PC-3 (cell line): ENCODE measurements at regions not wholly inside any gene's neighbourhood (a gene's known extent, or its start where the extent isn't known, plus 50 kb on each side); places are given as distances from the start of the nearest gene placed in this dataset.

ENCODE experiments used
- ATAC-seq: fragments of 200-7000 bp; cut with Tn5 transposase; 2 replicates; pipeline ENCODE4 v1.9.1; 2020; ENCODE audit warnings: mild to moderate bottlenecking, moderate library complexity
- BruUV-seq: library from RNA; stranded (reverse); fragments of 400-500 nt; replicated peaks from 2 replicates; lab custom pipeline; 2021; lab: Mats Ljungman, UMichigan
- CTCF ChIA-PET: fragments of 300-600 bp; sonication (Branson Sonifier 250); formaldehyde crosslinking; loops from one replicate; lab custom pipeline; 2022; ENCODE audit warnings: antibody characterized with exemption; lab: Charles Lee
- POLR2A ChIA-PET: fragments of 300-600 bp; sonication (Branson Sonifier 250); formaldehyde crosslinking; loops from one replicate; lab custom pipeline; 2022; ENCODE audit warnings: antibody characterized with exemption; ENCODE audit not compliant: unreplicated experiment; lab: Charles Lee
- DNase-seq: peaks from one replicate; pipeline ENCODE4 v3.0.0-alpha.2; 2015
- H2AFZ ChIP-seq: fragments of 300-600 bp; sonication (generic); 2 replicates; pipeline ENCODE4 v1.6.0; 2016; ENCODE audit warnings: antibody characterized with exemption, low read length
- H3F3A ChIP-seq: fragments of 300-600 bp; sonication (generic); one replicate; pipeline ENCODE4 v1.6.0; 2017; ENCODE audit warnings: antibody characterized with exemption, low read length, control low read depth, mild to moderate bottlenecking; ENCODE audit not compliant: unreplicated experiment
- H3K27ac ChIP-seq: fragments of 300-600 bp; sonication (generic); 2 replicates; pipeline ENCODE4 v1.5.1; 2016; ENCODE audit warnings: mild to moderate bottlenecking, low read length
- H3K27me3 ChIP-seq: fragments of 300-600 bp; sonication (generic); 2 replicates; pipeline ENCODE4 v1.6.1; 2016; ENCODE audit warnings: low read length, mixed read lengths
- H3K36me3 ChIP-seq: fragments of 300-600 bp; sonication (generic); 2 replicates; pipeline ENCODE4 v1.6.1; 2016; ENCODE audit warnings: low read depth, mixed run types, low read length, mixed read lengths
- H3K4me1 ChIP-seq: fragments of 300-600 bp; sonication (generic); 2 replicates; pipeline ENCODE4 v1.5.1; 2016; ENCODE audit warnings: low read length; ENCODE audit not compliant: insufficient read depth
- H3K4me2 ChIP-seq: fragments of 300-600 bp; sonication (generic); 2 replicates; pipeline ENCODE4 v1.6.0; 2016; ENCODE audit warnings: low read length
- H3K4me3 ChIP-seq: fragments of 300-600 bp; sonication (generic); 2 replicates; pipeline ENCODE4 v1.5.1; 2016; ENCODE audit warnings: mild to moderate bottlenecking, low read length, mixed read lengths
- H3K79me2 ChIP-seq: fragments of 300-600 bp; sonication (generic); 2 replicates; pipeline ENCODE4 v1.6.1; 2017; ENCODE audit warnings: low read length, mixed read lengths
- H3K9ac ChIP-seq: fragments of 300-600 bp; sonication (generic); 2 replicates; pipeline ENCODE4 v1.6.0; 2016; ENCODE audit warnings: mild to moderate bottlenecking, low read length
- H3K9me2 ChIP-seq: fragments of 300-600 bp; sonication (generic); replicated peaks from 2 replicates; pipeline ENCODE4 v1.6.1; 2016; ENCODE audit warnings: mixed run types, low read length, mixed read lengths
- H3K9me3 ChIP-seq: fragments of 300-600 bp; sonication (generic); 2 replicates; pipeline ENCODE4 v1.6.1; 2016; ENCODE audit warnings: low read length, mixed read lengths
- H4K20me1 ChIP-seq: fragments of 300-600 bp; sonication (generic); 2 replicates; pipeline ENCODE4 v1.6.1; 2016; ENCODE audit warnings: low read length, mixed read lengths
- EZH2 ChIP-seq: fragments of 300-600 bp; sonication (generic); IDR thresholded peaks from one replicate; pipeline ENCODE4 v1.6.1; 2017; ENCODE audit warnings: antibody characterized with exemption, mild to moderate bottlenecking, low read length; ENCODE audit not compliant: unreplicated experiment
- EZH2phosphoT487 ChIP-seq: fragments of 300-600 bp; sonication (generic); IDR thresholded peaks from 2 replicates; pipeline ENCODE4 v1.6.1; 2018; ENCODE audit warnings: mild to moderate bottlenecking, antibody characterized with exemption, low read length, borderline replicate concordance
- intact Hi-C: fragments of 100-400 bp; cut with micrococcal nuclease; formaldehyde crosslinking; loops from 2 replicates; pipeline ENCODE4 v1.9.0; 2023
- TF ChIP-seq, protein P1 (sequence below): fragments of 300-600 bp; sonication (generic); conservative IDR thresholded peaks from 2 replicates; pipeline ENCODE4 v1.5.1; 2017; ENCODE audit warnings: antibody characterized with exemption, low read depth, mild to moderate bottlenecking, low read length

- H2AFZ ChIP-seq = no peak overlapping the region
- H3F3A ChIP-seq = no peaks in the 10 kb centered on the region
- H3K79me2 ChIP-seq = no peaks in the 10 kb centered on the region
- no peaks in the 10 kb centered on the region for H3K27me3 ChIP-seq
- H3K27ac ChIP-seq = no peak overlapping the region
- no peak overlapping the region for H3K9ac ChIP-seq
- H3K36me3 ChIP-seq = no peaks in the 10 kb centered on the region
- no peaks in the 10 kb centered on the region for H4K20me1 ChIP-seq
- DNase-seq = no peak
- BruUV-seq = no TSS peak
- no peak overlapping the region for H3K4me3 ChIP-seq
- TF ChIP-seq, protein P1, sequence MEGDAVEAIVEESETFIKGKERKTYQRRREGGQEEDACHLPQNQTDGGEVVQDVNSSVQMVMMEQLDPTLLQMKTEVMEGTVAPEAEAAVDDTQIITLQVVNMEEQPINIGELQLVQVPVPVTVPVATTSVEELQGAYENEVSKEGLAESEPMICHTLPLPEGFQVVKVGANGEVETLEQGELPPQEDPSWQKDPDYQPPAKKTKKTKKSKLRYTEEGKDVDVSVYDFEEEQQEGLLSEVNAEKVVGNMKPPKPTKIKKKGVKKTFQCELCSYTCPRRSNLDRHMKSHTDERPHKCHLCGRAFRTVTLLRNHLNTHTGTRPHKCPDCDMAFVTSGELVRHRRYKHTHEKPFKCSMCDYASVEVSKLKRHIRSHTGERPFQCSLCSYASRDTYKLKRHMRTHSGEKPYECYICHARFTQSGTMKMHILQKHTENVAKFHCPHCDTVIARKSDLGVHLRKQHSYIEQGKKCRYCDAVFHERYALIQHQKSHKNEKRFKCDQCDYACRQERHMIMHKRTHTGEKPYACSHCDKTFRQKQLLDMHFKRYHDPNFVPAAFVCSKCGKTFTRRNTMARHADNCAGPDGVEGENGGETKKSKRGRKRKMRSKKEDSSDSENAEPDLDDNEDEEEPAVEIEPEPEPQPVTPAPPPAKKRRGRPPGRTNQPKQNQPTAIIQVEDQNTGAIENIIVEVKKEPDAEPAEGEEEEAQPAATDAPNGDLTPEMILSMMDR = no peak
- TF ChIP-seq EZH2phosphoT487 (no peak), EZH2 (no peak)
- ATAC-seq = no peak
- H3K4me2 ChIP-seq = no peak overlapping the region
- POLR2A ChIA-PET = no interaction called here
- intact Hi-C loops = no loop called here
- no peaks in the 10 kb centered on the region for H3K4me1 ChIP-seq
- H3K9me2 ChIP-seq = no peaks in the 10 kb centered on the region
- H3K9me3 ChIP-seq = no peaks in the 10 kb centered on the region
- CTCF ChIA-PET = no interaction called here
These were observed 156.8 kb downstream of the CCDC71L start for GRCh38 chr7:106504207-106504606.

DNA sequence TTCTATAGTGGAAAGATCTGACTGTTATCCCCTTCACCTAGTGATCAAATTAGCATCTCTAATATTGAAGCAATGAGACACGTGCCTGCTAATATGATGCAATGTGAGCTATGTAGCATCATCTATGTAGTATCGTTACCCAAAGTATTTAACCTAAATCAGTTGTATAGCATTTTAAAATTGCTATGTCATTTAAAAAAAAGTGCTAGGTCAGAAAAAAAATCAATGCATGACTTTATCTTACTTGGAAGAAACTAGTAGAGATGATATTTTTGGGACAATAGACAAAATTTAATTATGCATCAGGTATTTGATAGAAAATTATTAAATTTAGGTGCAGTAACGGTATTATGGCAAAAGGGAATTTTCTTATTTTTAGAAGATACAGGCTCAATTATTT is 157.3 kb downstream of the CCDC71L start:
- ChIA-PET POLR2A (no interaction called here), CTCF (no interaction called here)
- intact Hi-C loops = no loop called here
- no peaks in the 10 kb centered on the region for H3F3A ChIP-seq
- H3K9me2 ChIP-seq = no peaks in the 10 kb centered on the region
- H3K36me3 ChIP-seq = no peaks in the 10 kb centered on the region
- H3K4me3 ChIP-seq = no peak overlapping the region
- no peak for ATAC-seq
- H3K4me2 ChIP-seq = no peak overlapping the region
- H3K4me1 ChIP-seq = no peaks in the 10 kb centered on the region
- H3K79me2 ChIP-seq = no peaks in the 10 kb centered on the region
- H3K27me3 ChIP-seq = no peaks in the 10 kb centered on the region
- no peak for TF ChIP-seq EZH2
- TF ChIP-seq, protein P1 = no peak
- TF ChIP-seq EZH2phosphoT487 = no peak
- no peak for DNase-seq
- no peaks in the 10 kb centered on the region for H3K9me3 ChIP-seq
- BruUV-seq = no TSS peak
- no peak overlapping the region for H3K27ac ChIP-seq
- no peak overlapping the region for H3K9ac ChIP-seq
- H2AFZ ChIP-seq = no peak overlapping the region
- H4K20me1 ChIP-seq = no peaks in the 10 kb centered on the region

DNA sequence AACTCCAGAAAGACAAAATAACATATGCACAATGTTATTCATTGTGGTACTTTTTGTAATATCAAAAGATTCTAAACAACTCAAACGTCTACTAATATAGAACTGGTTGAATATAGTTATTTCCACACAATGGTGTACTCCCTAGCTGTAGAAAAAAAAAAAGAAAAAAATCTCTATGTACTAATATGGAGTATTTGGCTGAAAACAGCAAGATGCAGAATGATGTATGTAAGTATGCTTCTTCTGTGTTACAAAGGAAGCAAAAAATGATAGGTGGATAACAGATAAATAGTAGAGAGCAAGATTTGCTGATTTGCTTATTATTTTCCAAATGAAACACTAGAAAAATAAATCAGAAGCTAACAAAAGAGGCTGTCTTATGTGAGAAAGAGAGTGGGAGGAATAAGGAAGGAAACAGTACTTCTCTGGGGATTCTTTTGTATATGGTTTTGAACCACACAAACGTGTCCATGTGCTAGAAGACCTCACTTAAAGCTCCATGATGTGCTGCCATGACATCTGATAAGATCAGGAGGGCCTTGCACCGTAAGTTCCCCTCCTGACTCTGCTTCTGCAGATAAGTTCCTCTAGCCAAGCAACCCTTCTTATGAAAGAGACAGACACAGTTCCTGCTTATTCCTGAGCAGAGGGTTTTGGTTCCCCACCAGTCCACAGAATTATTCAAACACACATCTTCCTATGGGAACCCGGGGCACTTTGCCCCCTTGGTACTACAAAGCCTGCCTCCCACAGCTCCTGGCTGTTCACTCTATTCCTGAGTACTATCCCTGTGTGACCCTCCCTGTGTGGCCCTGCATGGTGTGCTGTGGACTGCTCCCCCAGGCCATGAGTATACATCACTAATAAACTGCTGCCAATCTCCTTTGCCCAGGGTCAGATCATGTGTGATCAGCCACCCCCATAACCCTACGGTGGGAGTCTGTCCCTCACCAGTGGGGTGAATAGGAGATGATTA is 159.1 kb downstream of the CCDC71L start:
- no peaks in the 10 kb centered on the region for H3K79me2 ChIP-seq
- H3K4me2 ChIP-seq = no peak overlapping the region
- no peaks in the 10 kb centered on the region for H3K9me2 ChIP-seq
- no peaks in the 10 kb centered on the region for H3F3A ChIP-seq
- no peak overlapping the region for H2AFZ ChIP-seq
- DNase-seq = no peak
- POLR2A ChIA-PET = no interaction called here
- H3K4me3 ChIP-seq = no peak overlapping the region
- BruUV-seq = no TSS peak
- H4K20me1 ChIP-seq = no peaks in the 10 kb centered on the region
- TF ChIP-seq EZH2 (no peak), EZH2phosphoT487 (no peak)
- TF ChIP-seq, protein P1 = no peak
- H3K27me3 ChIP-seq = no peaks in the 10 kb centered on the region
- no peak for ATAC-seq
- no peaks in the 10 kb centered on the region for H3K36me3 ChIP-seq
- intact Hi-C loops = no loop called here
- no peak overlapping the region for H3K9ac ChIP-seq
- CTCF ChIA-PET = no interaction called here
- no peaks in the 10 kb centered on the region for H3K9me3 ChIP-seq
- H3K27ac ChIP-seq = no peak overlapping the region
- H3K4me1 ChIP-seq = no peaks in the 10 kb centered on the region
